ENCODE measurements at regions not wholly inside any gene's neighbourhood (a gene's known extent, or its start where the extent isn't known, plus 50 kb on each side); places are given as distances from the start of the nearest gene placed in this dataset.

- TF ChIP-seq POLR2A (IDR thresholded peaks at IDR 0.05): no peak
- TF ChIP-seq CTCF (IDR thresholded peaks at IDR 0.05): no peak
- 76 to 85% methylated on average over 1 of the region's 1 CpG for WGBS, 2 donors
- no peak for DNase-seq
- Histone ChIP-seq H3K9me3 (no peaks in the 10 kb centered on the region), H3K27ac (no peak overlapping the region), H3K27me3 (no peaks in the 10 kb centered on the region), H3K36me3 (no peaks in the 10 kb centered on the region), H3K4me3 (replicated peaks in 1 of 3) (no peak overlapping the region), H3K4me1 (peaks cover 7 to 9% of the 10 kb centered on the region in 2 donors)
- intact Hi-C loops (cut with DNase I): no loop called here
These were observed 234.1 kb downstream of the KTN1 start for GRCh38 chr14:55814064-55814463.

- H3K27ac ChIP-seq: peak overlapping the region in 2 of 3 donors; percentile 27 to 47
- no peaks in the 10 kb centered on the region for H3K36me3 ChIP-seq
- peak; percentile 31 to 35 for DNase-seq
- intact Hi-C loops (cut with DNase I): no loop called here
- H3K9me3 ChIP-seq: no peaks in the 10 kb centered on the region
- H3K4me1 ChIP-seq: peaks cover 7 to 9% of the 10 kb centered on the region in 2 donors
- TF ChIP-seq POLR2A (IDR thresholded peaks at IDR 0.05): no peak
- TF ChIP-seq CTCF (IDR thresholded peaks at IDR 0.05): no peak
- no peaks in the 10 kb centered on the region for H3K27me3 ChIP-seq
- WGBS, 2 donors: 90 to 94% methylated on average over 1 of the region's 1 CpG
- no peak overlapping the region for H3K4me3 ChIP-seq (replicated peaks in 1 of 3)
These were observed 234.9 kb downstream of the KTN1 start for GRCh38 chr14:55814873-55815272.

GRCh38 chr14:55816225-55816624, 236.2 kb downstream of the KTN1 start:
- no peaks in the 10 kb centered on the region for H3K27me3 ChIP-seq
- H3K4me3 ChIP-seq (replicated peaks in 1 of 3): no peak overlapping the region
- no peaks in the 10 kb centered on the region for H3K9me3 ChIP-seq
- peaks cover 7 to 9% of the 10 kb centered on the region in 2 donors for H3K4me1 ChIP-seq
- DNase-seq: no peak
- no peak for TF ChIP-seq CTCF (IDR thresholded peaks at IDR 0.05)
- TF ChIP-seq POLR2A (IDR thresholded peaks at IDR 0.05): no peak
- no peaks in the 10 kb centered on the region for H3K36me3 ChIP-seq
- intact Hi-C loops (cut with DNase I): no loop called here
- no peak overlapping the region for H3K27ac ChIP-seq

DNA sequence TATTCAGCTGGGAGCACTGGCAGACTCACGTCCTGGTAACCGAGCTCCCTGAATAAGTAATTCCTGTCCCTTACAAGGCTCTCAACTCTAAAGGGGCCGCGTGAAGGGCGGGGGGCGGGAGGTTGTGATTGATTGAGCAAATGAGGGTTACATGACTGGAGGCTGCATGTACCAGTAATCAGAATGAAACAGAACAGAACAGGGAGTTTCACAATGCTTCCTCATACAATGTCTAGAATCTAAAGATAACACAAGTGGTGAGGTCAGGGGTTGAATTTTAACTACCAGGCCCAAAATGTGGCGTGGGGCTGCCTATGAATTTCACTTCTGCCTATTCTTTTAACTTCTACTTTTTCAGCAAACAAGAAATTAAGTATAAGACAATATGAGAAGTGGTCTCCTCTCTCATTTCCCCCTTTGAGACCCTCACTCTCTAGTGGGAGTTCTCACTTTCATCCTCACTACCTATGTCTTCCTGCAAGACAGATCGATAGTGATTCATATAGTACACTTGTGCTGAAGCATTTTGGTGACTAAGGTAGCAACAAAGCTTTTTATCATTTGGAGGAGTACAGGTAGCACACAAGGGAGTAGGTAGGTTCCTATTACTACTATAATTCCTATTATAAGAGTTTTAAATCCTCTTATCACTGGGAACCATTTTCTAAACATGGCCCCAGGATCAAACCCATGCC, 239.8 kb downstream of the KTN1 start:
- 78% methylated on average over 8 of the region's 8 CpGs for WGBS, 2 donors

More for the DNA sequence above, 239.8 kb downstream of the KTN1 start:
- Histone ChIP-seq H3K4me1 (peaks cover 7 to 8% of the 10 kb centered on the region in 2 donors), H3K4me3 (replicated peaks in 1 of 3) (no peak overlapping the region), H3K9me3 (no peaks in the 10 kb centered on the region), H3K36me3 (no peaks in the 10 kb centered on the region), H3K27me3 (no peaks in the 10 kb centered on the region), H3K27ac (no peak overlapping the region)
- intact Hi-C loops (cut with DNase I): no loop called here
- no peak for TF ChIP-seq CTCF (IDR thresholded peaks at IDR 0.05)
- TF ChIP-seq POLR2A (IDR thresholded peaks at IDR 0.05): no peak
- no peak for DNase-seq

All from thyroid gland (tissue), 4 donors.